ENCODE measurements at regions not wholly inside any gene's neighbourhood (a gene's known extent, or its start where the extent isn't known, plus 50 kb on each side); places are given as distances from the start of the nearest gene placed in this dataset.

GRCh38 chr2:215215637-215216036 is 77.2 kb upstream of the ABCA12 start:
- Histone ChIP-seq H3K4me3 (replicated peaks in 1 of 3; ENCODE audit: low read depth in 2 of 3, low read length in 3 of 3) (no peak overlapping the region), H3K27ac (ENCODE audit: low read depth in 1 of 2, low read length in 2 of 2) (no peak overlapping the region), H3K4me1 (ENCODE audit: control insufficient read depth in 1 of 2, insufficient read depth in 2 of 2, low read length in 2 of 2) (no peaks in the 10 kb centered on the region), H3K9me3 (replicated peaks in 1 of 2; ENCODE audit: control insufficient read depth in 1 of 2, insufficient read depth in 1 of 2, low read length in 2 of 2) (peaks cover 9 to 20% of the 10 kb centered on the region in 2 donors), H4K20me1 (ENCODE audit: insufficient read depth, low read length) (no peaks in the 10 kb centered on the region), H3K9ac (ENCODE audit: insufficient read depth, low read length, poor library complexity, severe bottlenecking) (no peak overlapping the region), H3K4me2 (replicated peaks; ENCODE audit: extremely low read depth, low read length, poor library complexity, severe bottlenecking) (no peak overlapping the region), H2AFZ (ENCODE audit: insufficient read depth, low read depth, low read length, poor library complexity, severe bottlenecking) (no peak overlapping the region), H3K27me3 (ENCODE audit: control insufficient read depth in 2 of 2, insufficient read depth in 2 of 2, low read length in 2 of 2) (no peaks in the 10 kb centered on the region), H3K79me2 (ENCODE audit: insufficient read depth, low read length) (no peaks in the 10 kb centered on the region), H3K36me3 (replicated peaks in 1 of 2; ENCODE audit: control insufficient read depth in 1 of 2, insufficient read depth in 2 of 2, low read length in 2 of 2) (no peaks in the 10 kb centered on the region)
- intact Hi-C loops (cut with micrococcal nuclease) = no loop called here
- Mint-ChIP-seq H3K4me3 (no peak overlapping the region), H3K36me3 (no peaks in the 10 kb centered on the region), H3K27me3 (ENCODE audit: low read depth in 3 of 3) (peaks cover 0 to 1% (median 0%) of the 10 kb centered on the region in 3 donors), H3K9me3 (peaks cover 7 to 25% (median 20%) of the 10 kb centered on the region in 7 donors), H3K4me1 (no peaks in the 10 kb centered on the region), H3K27ac (peak overlapping the region in 1 of 7 donors; percentile 3)
- no peak for TF ChIP-seq CTCF (IDR thresholded peaks at IDR 0.05)
- WGBS (ENCODE audit: insufficient coverage) = no CpG with 5 or more reads among the region's 2 CpGs
- no peak for DNase-seq

DNA sequence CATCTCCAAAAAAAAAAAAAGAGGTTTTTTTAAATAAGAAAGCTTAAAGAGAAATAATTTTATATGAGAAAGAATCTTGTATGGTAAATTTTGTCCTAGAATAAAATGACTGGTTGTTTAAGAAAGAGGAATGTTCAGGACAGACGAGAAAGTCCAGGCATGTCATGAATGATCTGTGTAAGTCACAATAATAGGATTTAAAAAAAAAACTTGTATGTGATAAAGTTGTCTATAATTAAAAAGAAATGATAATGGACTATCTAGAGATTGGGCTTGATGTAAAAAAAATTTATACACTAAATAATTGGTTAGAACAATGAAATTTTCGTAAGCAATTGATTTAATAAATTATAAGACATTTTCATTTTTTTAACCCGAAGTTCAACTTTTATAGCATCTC is 71.7 kb upstream of the ABCA12 start:
- intact Hi-C loops (cut with micrococcal nuclease) = no loop called here
- Histone ChIP-seq H4K20me1 (ENCODE audit: insufficient read depth, low read length) (no peaks in the 10 kb centered on the region), H3K4me2 (replicated peaks; ENCODE audit: extremely low read depth, low read length, poor library complexity, severe bottlenecking) (no peak overlapping the region), H3K36me3 (replicated peaks in 1 of 2; ENCODE audit: control insufficient read depth in 1 of 2, insufficient read depth in 2 of 2, low read length in 2 of 2) (no peaks in the 10 kb centered on the region), H3K4me1 (ENCODE audit: control insufficient read depth in 1 of 2, insufficient read depth in 2 of 2, low read length in 2 of 2) (no peaks in the 10 kb centered on the region), H3K27ac (ENCODE audit: low read depth in 1 of 2, low read length in 2 of 2) (no peak overlapping the region), H3K9me3 (replicated peaks in 1 of 2; ENCODE audit: control insufficient read depth in 1 of 2, insufficient read depth in 1 of 2, low read length in 2 of 2) (peaks cover 17 to 20% of the 10 kb centered on the region in 2 donors), H2AFZ (ENCODE audit: insufficient read depth, low read depth, low read length, poor library complexity, severe bottlenecking) (no peak overlapping the region), H3K4me3 (replicated peaks in 1 of 3; ENCODE audit: low read depth in 2 of 3, low read length in 3 of 3) (no peak overlapping the region), H3K9ac (ENCODE audit: insufficient read depth, low read length, poor library complexity, severe bottlenecking) (no peak overlapping the region), H3K79me2 (ENCODE audit: insufficient read depth, low read length) (no peaks in the 10 kb centered on the region), H3K27me3 (ENCODE audit: control insufficient read depth in 2 of 2, insufficient read depth in 2 of 2, low read length in 2 of 2) (no peaks in the 10 kb centered on the region)
- 0% methylated on average over 1 of the region's 3 CpGs for WGBS (ENCODE audit: insufficient coverage)
- peaks cover 7 to 25% (median 17%) of the 10 kb centered on the region in 7 donors for H3K9me3 Mint-ChIP-seq
- H3K27me3 Mint-ChIP-seq (ENCODE audit: low read depth in 3 of 3) = peaks cover 0 to under 1% (median 0%) of the 10 kb centered on the region in 3 donors
- no peaks in the 10 kb centered on the region for H3K4me1 Mint-ChIP-seq
- no peak overlapping the region for H3K27ac Mint-ChIP-seq
- TF ChIP-seq CTCF (IDR thresholded peaks at IDR 0.05) = no peak
- H3K36me3 Mint-ChIP-seq = no peaks in the 10 kb centered on the region
- H3K4me3 Mint-ChIP-seq = no peak overlapping the region
- DNase-seq = no peak
